ENCODE measurements at regions not wholly inside any gene's neighbourhood (a gene's known extent, or its start where the extent isn't known, plus 50 kb on each side); places are given as distances from the start of the nearest gene placed in this dataset.

DNA sequence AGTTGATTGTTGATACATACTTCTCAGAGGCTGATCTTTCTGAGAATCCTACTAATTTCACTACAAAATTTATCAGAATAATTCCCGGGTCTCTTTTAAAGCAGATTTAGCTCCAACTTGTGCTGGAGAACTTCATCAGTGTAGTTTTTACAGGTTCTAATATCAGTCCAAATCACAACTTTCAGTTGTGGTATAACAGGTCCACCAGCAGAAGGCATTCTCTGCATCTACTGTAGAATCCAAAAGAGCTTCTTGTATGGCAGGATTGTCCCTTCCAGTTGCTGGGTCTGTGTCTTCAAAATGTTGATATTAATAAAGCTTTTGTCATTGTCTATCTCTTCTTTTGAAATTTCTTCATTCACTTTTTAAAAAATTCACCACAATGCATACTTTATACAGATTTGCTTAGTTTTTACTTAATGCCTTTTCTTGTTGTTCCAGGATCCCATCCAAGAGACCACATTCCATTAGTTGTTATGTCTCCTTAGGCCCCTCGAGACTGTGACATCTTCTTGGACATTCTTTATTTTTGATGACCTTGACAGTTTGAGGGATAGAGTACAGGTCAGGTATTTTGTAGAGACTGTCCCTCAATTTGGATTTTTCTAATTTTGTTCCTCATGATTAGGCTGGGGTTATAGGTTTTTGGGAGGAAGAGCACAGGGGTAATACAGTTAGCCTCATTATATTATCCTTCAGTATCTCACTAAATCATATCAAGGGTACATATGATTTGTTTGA lies 490.5 kb upstream of the MEX3C start:
- no peak overlapping the region for H3K4me3 ChIP-seq (ENCODE audit: low read length in 2 of 2)
- H3K9me3 ChIP-seq (ENCODE audit: control insufficient read depth in 1 of 2, low read length in 2 of 2), result no peaks in the 10 kb centered on the region
- H3K4me1 ChIP-seq (ENCODE audit: insufficient read depth, low read length), result no peaks in the 10 kb centered on the region
- no peaks in the 10 kb centered on the region for H3K36me3 ChIP-seq (ENCODE audit: insufficient read depth, low read length)
- Mint-ChIP-seq H3K4me3 (no peak overlapping the region), H3K4me1 (no peaks in the 10 kb centered on the region), H3K36me3 (no peaks in the 10 kb centered on the region), H3K27ac (no peak overlapping the region), H3K9me3 (peaks cover 0 to 4% (median 0%) of the 10 kb centered on the region in 8 donors), H3K27me3 (peaks cover 0 to 2% of the 10 kb centered on the region in 2 donors)
- POLR2A ChIA-PET (ENCODE audit: partially characterized antibody), result no interaction called here
- CTCF ChIA-PET (ENCODE audit: partially characterized antibody), result no interaction called here
- H3K27me3 ChIP-seq (ENCODE audit: insufficient read depth, low read length), result no peaks in the 10 kb centered on the region
- no peak overlapping the region for H3K27ac ChIP-seq (ENCODE audit: low read depth, low read length)
- intact Hi-C loops (cut with micrococcal nuclease), result no loop called here
- DNase-seq, result no peak

DNA sequence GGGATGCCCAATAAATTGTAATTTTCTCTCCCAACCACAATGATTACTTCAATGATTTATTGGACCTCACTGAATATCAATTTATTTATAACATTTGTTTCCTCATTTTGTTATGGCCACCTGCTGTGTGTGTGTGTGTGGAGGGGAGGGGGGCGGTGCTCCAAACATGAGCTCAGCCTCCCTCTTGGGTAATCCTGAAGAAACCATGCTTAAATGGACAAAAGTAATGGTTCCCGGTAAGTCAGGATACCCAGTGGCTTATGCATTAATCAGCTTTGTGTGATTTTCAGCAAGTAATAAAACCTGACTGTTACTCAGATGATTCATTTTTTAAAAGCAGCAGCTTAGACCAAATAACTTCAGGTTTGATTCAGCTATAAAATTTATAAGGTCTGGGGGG lies 495.1 kb upstream of the MEX3C start:
- intact Hi-C loops (cut with micrococcal nuclease), result no loop called here
- Histone ChIP-seq H3K27ac (ENCODE audit: low read depth, low read length) (no peak overlapping the region), H3K9me3 (ENCODE audit: control insufficient read depth in 1 of 2, low read length in 2 of 2) (no peaks in the 10 kb centered on the region), H3K4me3 (ENCODE audit: low read length in 2 of 2) (no peak overlapping the region), H3K36me3 (ENCODE audit: insufficient read depth, low read length) (no peaks in the 10 kb centered on the region), H3K27me3 (ENCODE audit: insufficient read depth, low read length) (no peaks in the 10 kb centered on the region), H3K4me1 (ENCODE audit: insufficient read depth, low read length) (no peaks in the 10 kb centered on the region)
- Mint-ChIP-seq H3K4me3 (no peak overlapping the region), H3K36me3 (no peaks in the 10 kb centered on the region), H3K27me3 (no peaks in the 10 kb centered on the region), H3K27ac (no peak overlapping the region), H3K4me1 (no peaks in the 10 kb centered on the region), H3K9me3 (peaks cover 0 to 4% (median under 1%) of the 10 kb centered on the region in 8 donors)
- DNase-seq, result no peak
- CTCF ChIA-PET (ENCODE audit: partially characterized antibody), result no interaction called here
- POLR2A ChIA-PET (ENCODE audit: partially characterized antibody), result no interaction called here

DNA sequence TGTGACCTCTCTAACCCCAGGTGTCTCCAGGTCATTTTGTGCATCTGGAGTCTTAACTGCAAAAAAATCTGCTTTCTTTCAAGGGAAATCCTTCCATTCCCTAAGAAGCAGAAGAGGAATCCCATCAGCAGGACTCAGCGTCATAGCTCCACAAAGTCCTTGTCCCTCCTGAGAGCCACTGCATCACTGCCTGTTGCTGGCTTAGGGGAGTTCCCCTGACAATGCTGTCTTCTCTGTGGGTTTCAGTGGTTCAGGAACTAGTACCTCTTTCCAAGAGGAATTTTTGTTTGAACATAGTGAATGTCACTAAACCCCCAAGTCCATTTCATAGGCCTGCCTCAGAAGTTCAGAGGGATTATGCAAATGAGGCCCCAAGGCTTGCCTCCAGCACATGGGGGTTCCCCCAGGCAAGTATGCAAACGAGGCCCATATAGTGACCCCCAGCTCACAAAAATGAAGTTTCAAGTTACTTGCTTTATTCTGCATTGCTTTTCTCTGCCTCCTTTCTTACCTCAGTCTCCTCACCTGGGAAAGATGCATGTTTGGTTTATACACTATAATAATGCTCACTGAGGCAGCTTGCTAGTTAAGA lies 513.9 kb upstream of the MEX3C start:
- Histone ChIP-seq H3K9me3 (ENCODE audit: control insufficient read depth in 1 of 2, low read length in 2 of 2) (peaks cover 0 to 3% of the 10 kb centered on the region in 2 donors), H3K4me1 (ENCODE audit: insufficient read depth, low read length) (no peaks in the 10 kb centered on the region), H3K27ac (ENCODE audit: low read depth, low read length) (no peak overlapping the region), H3K36me3 (ENCODE audit: insufficient read depth, low read length) (no peaks in the 10 kb centered on the region), H3K4me3 (ENCODE audit: low read length in 2 of 2) (no peak overlapping the region), H3K27me3 (ENCODE audit: insufficient read depth, low read length) (no peaks in the 10 kb centered on the region)
- DNase-seq, result no peak
- Mint-ChIP-seq H3K9me3 (peaks cover 0 to 34% (median 26%) of the 10 kb centered on the region in 8 donors), H3K27ac (no peak overlapping the region), H3K27me3 (peaks cover 0 to 4% of the 10 kb centered on the region in 2 donors), H3K4me3 (no peak overlapping the region), H3K36me3 (peaks cover 0 to 6% of the 10 kb centered on the region in 2 donors), H3K4me1 (no peaks in the 10 kb centered on the region)
- ChIA-PET POLR2A (ENCODE audit: partially characterized antibody) (no interaction called here), CTCF (ENCODE audit: partially characterized antibody) (no interaction called here)
- intact Hi-C loops (cut with micrococcal nuclease), result no loop called here

DNA sequence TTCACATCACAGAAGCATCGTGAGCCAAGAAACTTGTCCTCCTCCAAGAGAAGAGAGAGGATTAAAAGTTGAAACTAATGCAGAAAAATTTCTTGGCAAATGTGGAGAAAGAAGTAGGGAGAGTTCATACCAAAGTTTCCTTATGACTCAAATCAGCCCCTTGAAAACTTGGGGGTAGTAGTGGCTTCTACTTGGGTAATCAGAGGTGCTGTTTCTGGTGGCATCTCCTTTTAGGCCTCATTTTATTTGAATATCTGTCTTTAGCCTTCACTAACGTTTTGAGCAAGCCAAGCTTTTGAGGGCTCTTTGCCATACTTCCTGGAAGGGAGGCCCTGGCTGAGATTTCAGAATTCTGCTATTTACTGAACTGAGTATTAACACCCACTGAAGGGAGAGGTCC lies 515.3 kb upstream of the MEX3C start:
- no peak overlapping the region for H3K4me3 ChIP-seq (ENCODE audit: low read length in 2 of 2)
- no peaks in the 10 kb centered on the region for H3K4me1 ChIP-seq (ENCODE audit: insufficient read depth, low read length)
- Mint-ChIP-seq H3K9me3 (peaks cover 0 to 22% (median 16%) of the 10 kb centered on the region in 8 donors), H3K4me1 (no peaks in the 10 kb centered on the region), H3K27ac (no peak overlapping the region), H3K4me3 (no peak overlapping the region), H3K27me3 (peaks cover 1 to 4% of the 10 kb centered on the region in 2 donors), H3K36me3 (no peaks in the 10 kb centered on the region)
- ChIA-PET POLR2A (ENCODE audit: partially characterized antibody) (no interaction called here), CTCF (ENCODE audit: partially characterized antibody) (no interaction called here)
- intact Hi-C loops (cut with micrococcal nuclease), result no loop called here
- no peak overlapping the region for H3K27ac ChIP-seq (ENCODE audit: low read depth, low read length)
- no peaks in the 10 kb centered on the region for H3K27me3 ChIP-seq (ENCODE audit: insufficient read depth, low read length)
- peaks cover 0 to 3% of the 10 kb centered on the region in 2 donors for H3K9me3 ChIP-seq (ENCODE audit: control insufficient read depth in 1 of 2, low read length in 2 of 2)
- H3K36me3 ChIP-seq (ENCODE audit: insufficient read depth, low read length), result no peaks in the 10 kb centered on the region
- no peak for DNase-seq

DNA sequence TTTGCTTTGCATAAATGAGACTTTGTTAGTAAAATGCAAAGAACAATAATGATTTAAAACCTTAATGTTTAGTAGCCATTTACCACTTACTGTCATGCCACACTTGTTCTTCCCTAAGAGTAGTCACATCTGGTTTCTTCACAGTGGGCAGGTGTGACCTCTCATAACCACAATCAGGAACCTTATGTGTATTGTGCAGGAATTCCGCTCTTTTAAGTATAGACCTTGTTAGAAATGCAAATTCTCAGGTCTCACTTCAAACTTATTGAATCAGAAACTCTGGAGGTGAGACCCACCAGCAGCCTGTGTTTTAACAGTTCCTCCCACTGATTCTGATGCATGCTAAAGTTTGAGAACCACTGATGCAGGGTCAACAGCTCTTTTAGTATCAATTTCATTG lies 518.8 kb upstream of the MEX3C start:
- intact Hi-C loops (cut with micrococcal nuclease), result no loop called here
- H3K4me3 Mint-ChIP-seq, result no peak overlapping the region
- CTCF ChIA-PET (ENCODE audit: partially characterized antibody), result no interaction called here
- H3K27ac Mint-ChIP-seq, result no peak overlapping the region
- H3K9me3 Mint-ChIP-seq, result peaks cover 0 to 11% (median 8%) of the 10 kb centered on the region in 8 donors
- no peaks in the 10 kb centered on the region for H3K36me3 ChIP-seq (ENCODE audit: insufficient read depth, low read length)
- no peaks in the 10 kb centered on the region for H3K36me3 Mint-ChIP-seq
- peaks cover 0 to 3% of the 10 kb centered on the region in 2 donors for H3K9me3 ChIP-seq (ENCODE audit: control insufficient read depth in 1 of 2, low read length in 2 of 2)
- H3K4me1 ChIP-seq (ENCODE audit: insufficient read depth, low read length), result no peaks in the 10 kb centered on the region
- no peak overlapping the region for H3K4me3 ChIP-seq (ENCODE audit: low read length in 2 of 2)
- H3K4me1 Mint-ChIP-seq, result no peaks in the 10 kb centered on the region
- H3K27ac ChIP-seq (ENCODE audit: low read depth, low read length), result no peak overlapping the region
- POLR2A ChIA-PET (ENCODE audit: partially characterized antibody), result no interaction called here
- DNase-seq, result no peak
- H3K27me3 ChIP-seq (ENCODE audit: insufficient read depth, low read length), result no peaks in the 10 kb centered on the region
- H3K27me3 Mint-ChIP-seq, result peaks cover 0 to 4% of the 10 kb centered on the region in 2 donors

DNA sequence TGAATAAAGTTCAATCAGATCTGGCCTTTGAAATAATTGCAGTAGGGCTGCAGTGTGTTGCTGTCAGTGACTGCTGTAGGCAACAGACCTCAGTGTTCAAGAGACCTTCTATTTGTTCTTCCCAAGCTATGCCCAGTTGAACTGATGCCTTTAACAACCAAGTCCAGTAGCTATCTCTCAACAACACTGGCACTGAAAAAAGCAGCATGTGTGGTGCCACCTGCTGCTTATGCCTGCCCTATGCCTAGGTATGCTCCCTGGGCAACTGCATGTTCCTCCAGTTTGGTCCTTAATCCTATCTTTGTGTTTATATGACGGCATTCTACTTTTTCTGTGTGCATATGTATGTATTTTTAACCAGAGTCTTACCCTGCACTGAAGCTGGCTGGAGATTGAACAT lies 523.9 kb upstream of the MEX3C start:
- Histone ChIP-seq H3K9me3 (ENCODE audit: control insufficient read depth in 1 of 2, low read length in 2 of 2) (no peaks in the 10 kb centered on the region), H3K27ac (ENCODE audit: low read depth, low read length) (no peak overlapping the region), H3K27me3 (ENCODE audit: insufficient read depth, low read length) (no peaks in the 10 kb centered on the region), H3K4me3 (ENCODE audit: low read length in 2 of 2) (no peak overlapping the region), H3K4me1 (ENCODE audit: insufficient read depth, low read length) (no peaks in the 10 kb centered on the region), H3K36me3 (ENCODE audit: insufficient read depth, low read length) (no peaks in the 10 kb centered on the region)
- no peaks in the 10 kb centered on the region for H3K4me1 Mint-ChIP-seq
- ChIA-PET CTCF (ENCODE audit: partially characterized antibody) (interaction anchor here (1.7 to 2.9 kb wide), 2 partner anchors 611 to 614 kb away, joined by 5 to 13 read pairs; no protein-coding TSS in a partner anchor), POLR2A (ENCODE audit: partially characterized antibody) (no interaction called here)
- no peak overlapping the region for H3K27ac Mint-ChIP-seq
- DNase-seq, result no peak
- no peak overlapping the region for H3K4me3 Mint-ChIP-seq
- peaks cover 0 to 4% (median under 1%) of the 10 kb centered on the region in 8 donors for H3K9me3 Mint-ChIP-seq
- peaks cover 0 to 4% of the 10 kb centered on the region in 2 donors for H3K27me3 Mint-ChIP-seq
- H3K36me3 Mint-ChIP-seq, result no peaks in the 10 kb centered on the region
- intact Hi-C loops (cut with micrococcal nuclease), result loop anchor here (1.0 to 5.0 kb wide), 2 partner anchors 611 to 904 kb away; no protein-coding TSS in a partner anchor

DNA sequence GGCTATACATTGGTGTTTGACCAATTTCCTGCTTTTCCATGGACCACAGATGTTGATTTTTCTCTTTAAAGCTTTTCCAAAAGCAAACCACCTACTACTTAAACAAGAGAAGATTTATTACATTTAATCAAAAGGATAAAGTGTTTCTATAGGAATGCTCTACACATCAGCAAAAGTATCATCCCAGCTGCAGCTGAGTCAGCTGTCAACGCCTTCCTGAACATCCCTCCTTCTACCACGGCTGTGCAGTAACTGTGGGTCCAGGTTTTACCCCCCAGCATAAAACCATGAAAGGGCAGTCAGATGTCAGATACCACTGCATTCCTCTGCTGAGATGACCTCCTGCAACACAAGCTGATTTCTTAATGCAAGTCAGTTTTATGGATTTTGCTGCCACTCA lies 524.5 kb upstream of the MEX3C start:
- no peaks in the 10 kb centered on the region for H3K9me3 ChIP-seq (ENCODE audit: control insufficient read depth in 1 of 2, low read length in 2 of 2)
- no peak for DNase-seq
- H3K4me1 Mint-ChIP-seq, result no peaks in the 10 kb centered on the region
- intact Hi-C loops (cut with micrococcal nuclease), result loop anchor here (1.0 to 5.0 kb wide), 2 partner anchors 612 to 905 kb away; no protein-coding TSS in a partner anchor
- POLR2A ChIA-PET (ENCODE audit: partially characterized antibody), result no interaction called here
- peaks cover 0 to 4% (median under 1%) of the 10 kb centered on the region in 8 donors for H3K9me3 Mint-ChIP-seq
- H3K27me3 ChIP-seq (ENCODE audit: insufficient read depth, low read length), result no peaks in the 10 kb centered on the region
- H3K27ac Mint-ChIP-seq, result no peak overlapping the region
- H3K4me3 ChIP-seq (ENCODE audit: low read length in 2 of 2), result no peak overlapping the region
- H3K4me1 ChIP-seq (ENCODE audit: insufficient read depth, low read length), result no peaks in the 10 kb centered on the region
- no peak overlapping the region for H3K4me3 Mint-ChIP-seq
- peaks cover 0 to 4% of the 10 kb centered on the region in 2 donors for H3K27me3 Mint-ChIP-seq
- H3K27ac ChIP-seq (ENCODE audit: low read depth, low read length), result no peak overlapping the region
- H3K36me3 Mint-ChIP-seq, result no peaks in the 10 kb centered on the region
- H3K36me3 ChIP-seq (ENCODE audit: insufficient read depth, low read length), result no peaks in the 10 kb centered on the region
- CTCF ChIA-PET (ENCODE audit: partially characterized antibody), result interaction anchor here (0.6 to 2.9 kb wide), 3 partner anchors 446 to 614 kb away, joined by 3 to 13 read pairs (median 5); no protein-coding TSS in a partner anchor
